GM19463 (cell line): ENCODE measurements at regions not wholly inside any gene's neighbourhood (a gene's known extent, or its start where the extent isn't known, plus 50 kb on each side); places are given as distances from the start of the nearest gene placed in this dataset.

Source experiments
- ATAC-seq: cut with Tn5 transposase; IDR thresholded peaks from one replicate; pipeline ENCODE4 v1.9.1; 2021; ENCODE audit warnings: mild to moderate bottlenecking, moderate library complexity; ENCODE audit not compliant: unreplicated experiment

- ATAC-seq, result no peak
Observed at GRCh38 chr3:3745693-3746092, 53.5 kb upstream of the LRRN1 start.

- ATAC-seq, result no peak
Observed at GRCh38 chr3:3744826-3745225, 54.4 kb upstream of the LRRN1 start.

- ATAC-seq, result no peak
Observed at GRCh38 chr3:3743754-3744153, 55.5 kb upstream of the LRRN1 start.

DNA sequence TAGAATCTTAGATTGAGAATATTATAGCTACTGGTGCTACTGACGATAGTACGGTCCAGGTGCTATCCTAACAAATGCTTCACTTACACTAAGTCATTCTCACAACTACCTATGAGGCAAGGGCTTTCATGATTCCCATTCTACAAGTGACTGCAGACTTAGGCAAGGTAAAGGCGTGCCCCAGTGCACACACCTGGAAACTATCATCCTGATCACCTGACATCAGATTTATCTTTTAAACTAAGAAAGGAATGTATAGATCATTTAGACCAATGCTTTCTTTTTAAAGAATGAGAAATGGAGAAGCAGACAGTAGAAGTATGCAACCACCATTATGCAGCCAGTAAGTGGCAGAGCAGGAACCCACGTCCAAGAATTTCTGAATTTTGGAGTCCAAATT lies 59.2 kb upstream of the LRRN1 start:
- ATAC-seq, result no peak

- no peak for ATAC-seq
Observed at GRCh38 chr3:3739330-3740060, 59.7 kb upstream of the LRRN1 start.

- ATAC-seq, result no peak
Observed at GRCh38 chr3:3737531-3737930, 61.7 kb upstream of the LRRN1 start.

GRCh38 chr3:3735919-3736318 lies 63.3 kb upstream of the LRRN1 start:
- no peak for ATAC-seq

- no peak for ATAC-seq
Observed at GRCh38 chr3:3734881-3735280, 64.3 kb upstream of the LRRN1 start.

- ATAC-seq, result no peak
Observed at GRCh38 chr3:3729261-3729660, 70.0 kb upstream of the LRRN1 start.

DNA sequence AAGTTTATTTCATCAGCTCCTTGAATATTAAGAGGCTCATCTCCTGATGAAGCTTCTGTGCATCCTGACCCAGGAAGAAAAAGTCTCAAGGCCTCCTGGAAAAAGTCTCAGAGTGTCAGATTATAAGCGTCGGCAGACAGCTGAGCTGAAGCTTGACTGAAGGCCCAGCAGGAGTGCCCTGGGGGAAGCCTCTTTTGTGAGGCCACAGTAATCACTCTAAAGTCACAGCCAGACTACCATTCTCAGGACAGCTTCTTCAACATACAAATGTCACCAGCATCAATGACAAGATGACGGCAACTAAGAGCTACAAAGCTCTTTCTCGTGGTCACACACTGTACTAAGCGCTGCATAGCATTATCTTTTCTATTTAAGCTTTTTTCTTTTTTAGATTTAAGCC lies 72.7 kb upstream of the LRRN1 start:
- no peak for ATAC-seq

DNA sequence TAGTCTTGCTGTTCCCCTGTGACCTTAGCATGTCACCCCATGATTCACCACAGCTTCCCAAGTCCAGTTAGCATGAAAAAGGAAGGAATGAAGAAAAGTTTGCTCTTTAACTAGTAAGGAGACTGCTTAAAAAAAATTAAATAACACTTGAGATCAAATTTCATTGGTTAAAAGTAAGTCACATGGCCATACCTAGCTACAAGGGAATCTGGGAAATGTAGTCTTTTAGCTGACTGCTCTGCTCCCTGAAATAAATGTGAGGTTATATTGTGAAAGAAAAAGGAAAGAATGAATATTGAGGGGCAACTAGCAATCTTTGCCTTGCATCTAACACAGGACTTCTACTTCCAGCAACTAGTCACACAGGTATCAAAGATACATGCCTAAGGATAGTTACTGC lies 84.7 kb upstream of the LRRN1 start:
- ATAC-seq, result no peak

DNA sequence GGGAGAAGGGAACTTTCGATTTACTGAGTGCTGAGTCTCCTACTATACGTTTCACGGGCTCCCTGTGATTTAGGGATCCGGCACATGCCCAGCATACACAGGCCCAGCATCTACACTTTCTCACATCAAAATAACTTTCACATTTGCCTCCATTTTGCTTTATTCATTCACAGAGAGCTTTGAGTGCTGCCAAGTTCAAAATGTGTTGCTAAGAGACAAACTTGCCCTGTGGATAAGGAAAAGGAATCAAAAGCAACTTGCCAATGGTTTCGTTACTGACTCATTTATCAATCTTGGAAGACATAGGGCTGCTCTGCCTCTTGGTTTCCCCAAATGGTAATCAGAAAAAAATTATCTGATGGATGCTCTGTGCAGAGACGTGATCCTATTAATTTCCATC lies 86.3 kb upstream of the LRRN1 start:
- ATAC-seq, result no peak

DNA sequence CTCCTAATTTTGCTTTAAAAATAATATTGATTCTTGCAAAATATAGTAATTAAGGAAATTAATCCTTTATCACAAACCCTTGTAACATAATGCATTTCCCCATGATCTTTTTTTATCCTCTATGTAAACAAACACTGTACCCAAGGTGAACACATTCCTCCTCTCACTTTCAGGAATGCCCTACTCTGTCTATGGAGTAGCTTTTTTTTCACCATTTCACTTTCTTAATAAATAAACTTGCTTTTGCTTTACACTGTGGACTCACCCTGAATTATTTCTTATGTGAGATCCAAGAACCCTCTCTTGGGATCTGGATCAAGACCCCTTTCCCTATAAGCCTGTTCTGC lies 90.5 kb upstream of the LRRN1 start:
- no peak for ATAC-seq

GRCh38 chr3:3707858-3708768 lies 91.1 kb upstream of the LRRN1 start:
- ATAC-seq, result no peak

- ATAC-seq, result no peak
Observed at GRCh38 chr3:3705090-3705775, 94.0 kb upstream of the LRRN1 start.

- no peak for ATAC-seq
Observed at GRCh38 chr3:3701949-3702348, 97.3 kb upstream of the LRRN1 start.

DNA sequence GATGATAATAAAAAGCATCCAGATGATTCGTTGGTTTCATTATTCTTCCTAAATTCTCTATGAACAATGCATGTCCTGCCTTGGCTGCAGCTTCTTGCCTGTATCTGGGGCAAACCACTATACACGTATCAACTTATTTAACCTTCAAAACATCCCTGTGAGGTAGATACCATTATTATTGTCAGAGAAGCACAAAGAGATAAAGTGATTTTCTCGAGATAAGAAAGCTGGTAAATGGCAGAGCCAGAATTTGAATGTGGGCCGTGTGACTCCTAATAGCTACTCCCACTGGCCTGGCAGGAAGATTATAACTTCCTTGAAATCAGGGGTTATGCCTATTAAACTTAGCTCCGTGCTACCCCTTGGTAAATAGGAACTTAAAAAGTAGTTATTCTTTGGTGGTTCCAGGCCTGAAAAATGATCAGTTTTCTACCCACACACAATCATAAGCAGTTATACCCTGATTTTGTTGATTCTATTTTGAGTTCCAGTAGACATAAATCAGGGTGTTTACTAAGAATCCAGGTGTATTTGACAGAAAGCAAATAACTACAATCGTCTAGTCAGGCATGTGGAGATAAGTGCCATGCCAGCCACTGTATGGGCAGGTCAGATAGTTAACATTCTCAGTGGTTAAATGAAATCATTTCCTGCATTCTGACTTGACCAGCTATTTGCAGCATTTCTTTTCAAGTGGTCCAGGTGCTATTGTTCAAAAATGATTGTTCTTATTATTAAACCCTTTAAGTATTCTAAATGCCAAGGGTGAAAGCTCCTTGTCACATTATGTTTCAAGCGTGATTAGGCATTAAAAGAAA lies 99.2 kb upstream of the LRRN1 start:
- no peak for ATAC-seq

DNA sequence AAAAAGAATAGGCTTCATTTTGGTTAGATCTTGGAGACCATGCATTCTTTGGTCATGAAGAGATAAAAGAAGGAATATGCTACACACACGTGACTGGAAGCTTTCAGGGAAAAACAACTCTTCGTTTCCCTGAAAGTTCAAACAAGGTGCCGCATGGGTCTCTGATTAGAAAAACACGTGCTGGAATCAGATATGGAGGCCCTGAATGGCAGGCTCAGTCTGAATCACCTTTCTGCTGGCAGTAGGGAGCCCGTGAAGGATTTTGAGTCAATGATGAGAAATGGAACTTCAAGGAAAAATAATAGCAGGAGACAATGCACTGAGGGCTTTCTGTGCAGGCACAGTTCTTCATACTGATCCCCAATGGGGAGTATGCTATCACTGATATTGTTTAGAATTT lies 99.8 kb upstream of the LRRN1 start:
- no peak for ATAC-seq

- ATAC-seq, result no peak
Observed at GRCh38 chr3:3696345-3696744, 102.9 kb upstream of the LRRN1 start.

GRCh38 chr3:3693593-3693992 lies 105.6 kb upstream of the LRRN1 start:
- ATAC-seq, result no peak
